Neural cell (in vitro differentiated cells): ENCODE measurements at regions not wholly inside any gene's neighbourhood (a gene's known extent, or its start where the extent isn't known, plus 50 kb on each side); places are given as distances from the start of the nearest gene placed in this dataset.

ENCODE experiments used
- H2AFZ ChIP-seq: fragments of 200-600, 300-800 bp; sonication (generic), shearing (Covaris generic); 2 replicates; pipeline ENCODE4 v1.6.0; 2014; ENCODE audit warnings: low read depth, mild to moderate bottlenecking, antibody characterized with exemption, low read length, moderate library complexity
- H3F3A ChIP-seq: fragments of 200-600 bp; shearing (Covaris generic); 2 replicates; pipeline ENCODE4 v1.6.1; 2016; ENCODE audit warnings: mild to moderate bottlenecking, moderate library complexity, mixed read lengths, antibody characterized with exemption, low read length; ENCODE audit not compliant: insufficient read depth, poor library complexity, severe bottlenecking
- H3K27ac ChIP-seq: fragments of 200-600, 300-800 bp; sonication (generic), shearing (Covaris generic); 2 replicates; pipeline ENCODE4 v1.5.1; 2014; ENCODE audit warnings: mild to moderate bottlenecking, low read length, moderate library complexity
- H3K27me3 ChIP-seq: fragments of 300-800, 200-600 bp; sonication (generic), shearing (Covaris generic); 2 replicates; pipeline ENCODE4 v1.6.0; 2014; ENCODE audit warnings: mild to moderate bottlenecking, low read depth, low read length, moderate library complexity; ENCODE audit not compliant: insufficient read depth
- H3K36me3 ChIP-seq: fragments of 300-800, 200-600 bp; sonication (generic), shearing (Covaris generic); 2 replicates; pipeline ENCODE4 v1.5.1; 2014; ENCODE audit warnings: mild to moderate bottlenecking, antibody characterized with exemption, low read length, moderate library complexity; ENCODE audit not compliant: insufficient read depth
- H3K4me2 ChIP-seq: fragments of 300-800, 200-600 bp; sonication (generic), shearing (Covaris generic); 2 replicates; pipeline ENCODE4 v1.6.0; 2014; ENCODE audit warnings: mild to moderate bottlenecking, low read length
- H3K4me3 ChIP-seq: fragments of 300-800, 200-600 bp; sonication (generic), shearing (Covaris generic); 2 replicates; pipeline ENCODE4 v1.5.1; 2014; ENCODE audit warnings: mild to moderate bottlenecking, low read length, moderate library complexity
- H3K79me2 ChIP-seq: fragments of 200-600 bp; shearing (Covaris generic); replicated peaks from 2 replicates; pipeline ENCODE4 v1.6.0; 2014; ENCODE audit warnings: mild to moderate bottlenecking, low read length, moderate library complexity; ENCODE audit not compliant: insufficient read depth
- H3K9ac ChIP-seq: fragments of 300-800, 200-600 bp; sonication (generic), shearing (Covaris generic); 2 replicates; pipeline ENCODE4 v1.6.1; 2016; ENCODE audit warnings: mild to moderate bottlenecking, low read length, mixed read lengths
- H3K9me2 ChIP-seq: fragments of 200-600 bp; shearing (Covaris generic); 2 replicates; pipeline ENCODE4 v1.6.1; 2016; ENCODE audit warnings: mild to moderate bottlenecking, low read length, mixed read lengths; ENCODE audit not compliant: insufficient read depth
- H3K9me3 ChIP-seq: fragments of 200-600, 300-800 bp; sonication (generic), shearing (Covaris generic); 2 replicates; pipeline ENCODE4 v1.6.1; 2016; ENCODE audit warnings: mild to moderate bottlenecking, mixed run types, low read length, moderate library complexity, mixed read lengths
- H4K20me1 ChIP-seq: fragments of 200-600 bp; shearing (Covaris generic); 2 replicates; pipeline ENCODE4 v1.6.1; 2016; ENCODE audit warnings: mild to moderate bottlenecking, mixed run types; ENCODE audit not compliant: insufficient read depth
- CTCF ChIP-seq: fragments of 450-650 bp; IDR thresholded peaks from 2 replicates; pipeline ENCODE4 v1.5.1; 2014; ENCODE audit warnings: antibody characterized with exemption, mild to moderate bottlenecking, moderate library complexity; ENCODE audit not compliant: poor library complexity, severe bottlenecking
- EP300 ChIP-seq: fragments of 450-650 bp; conservative IDR thresholded peaks from 2 replicates; pipeline ENCODE4 v1.6.1; 2014; ENCODE audit warnings: antibody characterized with exemption, mild to moderate bottlenecking, moderate library complexity; ENCODE audit not compliant: poor library complexity, severe bottlenecking
- EZH2 ChIP-seq: fragments of 200-600, 300-800 bp; shearing (Covaris generic), sonication (generic); IDR thresholded peaks from 2 replicates; pipeline ENCODE4 v1.6.1; 2014; ENCODE audit warnings: antibody characterized with exemption, low read length, borderline replicate concordance, mild to moderate bottlenecking; ENCODE audit not compliant: insufficient read depth, poor library complexity, severe bottlenecking
- MXI1 ChIP-seq: fragments of 450-650 bp; conservative IDR thresholded peaks from 2 replicates; pipeline ENCODE4 v1.6.1; 2014; ENCODE audit warnings: antibody characterized with exemption, mild to moderate bottlenecking; ENCODE audit not compliant: poor library complexity, severe bottlenecking
- POLR2AphosphoS5 ChIP-seq: IDR thresholded peaks from 2 replicates; pipeline ENCODE4 v1.6.1; 2012
- RAD21 ChIP-seq: fragments of 450-650 bp; conservative IDR thresholded peaks from 2 replicates; pipeline ENCODE4 v1.6.1; 2014; ENCODE audit warnings: antibody characterized with exemption, mild to moderate bottlenecking, moderate library complexity
- REST ChIP-seq: IDR thresholded peaks from 2 replicates; pipeline ENCODE4 v1.6.1; 2012; ENCODE audit warnings: borderline replicate concordance
- SMC3 ChIP-seq: fragments of 450-650 bp; conservative IDR thresholded peaks from 2 replicates; pipeline ENCODE4 v1.6.1; 2014; ENCODE audit warnings: antibody characterized with exemption, mild to moderate bottlenecking, moderate library complexity; ENCODE audit not compliant: poor library complexity
- TAF1 ChIP-seq: IDR thresholded peaks from 2 replicates; pipeline ENCODE4 v1.6.1; 2012; ENCODE audit warnings: low read depth

GRCh38 chr4:180225977-180226376, 2017.2 kb upstream of the TENM3 start:
- H3K4me3 ChIP-seq: no peak overlapping the region

GRCh38 chr4:180234730-180235129, 2008.5 kb upstream of the TENM3 start:
- H3F3A ChIP-seq: no peaks in the 10 kb centered on the region
- H3K27me3 ChIP-seq: no peaks in the 10 kb centered on the region
- H3K27ac ChIP-seq: no peak overlapping the region
- no peak for TF ChIP-seq POLR2AphosphoS5
- TF ChIP-seq TAF1: no peak
- no peak for TF ChIP-seq MXI1
- no peak overlapping the region for H3K4me3 ChIP-seq
- no peak overlapping the region for H3K9ac ChIP-seq
- no peaks in the 10 kb centered on the region for H3K79me2 ChIP-seq
- no peaks in the 10 kb centered on the region for H3K9me2 ChIP-seq
- H3K4me2 ChIP-seq: no peak overlapping the region
- no peaks in the 10 kb centered on the region for H4K20me1 ChIP-seq
- H2AFZ ChIP-seq: no peak overlapping the region
- H3K9me3 ChIP-seq: no peaks in the 10 kb centered on the region
- no peaks in the 10 kb centered on the region for H3K36me3 ChIP-seq

More at GRCh38 chr4:180225977-180226376, 2017.2 kb upstream of the TENM3 start:
- H3K36me3 ChIP-seq: no peaks in the 10 kb centered on the region
- H3K27ac ChIP-seq: no peak overlapping the region
- no peak overlapping the region for H2AFZ ChIP-seq
- no peak for TF ChIP-seq REST
- no peak for TF ChIP-seq TAF1
- no peak for TF ChIP-seq POLR2AphosphoS5
- TF ChIP-seq RAD21: no peak
- no peak for TF ChIP-seq EP300
- TF ChIP-seq CTCF: no peak
- no peak for TF ChIP-seq EZH2
- no peak for TF ChIP-seq SMC3
- TF ChIP-seq MXI1: no peak
- no peaks in the 10 kb centered on the region for H3K9me2 ChIP-seq
- no peak overlapping the region for H3K4me2 ChIP-seq
- no peaks in the 10 kb centered on the region for H3K9me3 ChIP-seq
- no peaks in the 10 kb centered on the region for H3F3A ChIP-seq
- no peak overlapping the region for H3K9ac ChIP-seq
- H3K27me3 ChIP-seq: no peaks in the 10 kb centered on the region
- no peaks in the 10 kb centered on the region for H3K79me2 ChIP-seq
- H4K20me1 ChIP-seq: no peaks in the 10 kb centered on the region

- Histone ChIP-seq H3K27ac (no peak overlapping the region), H3F3A (no peaks in the 10 kb centered on the region), H3K9ac (no peak overlapping the region), H3K9me2 (no peaks in the 10 kb centered on the region), H3K4me2 (no peak overlapping the region), H3K9me3 (no peaks in the 10 kb centered on the region), H3K79me2 (no peaks in the 10 kb centered on the region), H3K27me3 (no peaks in the 10 kb centered on the region), H4K20me1 (no peaks in the 10 kb centered on the region), H3K36me3 (no peaks in the 10 kb centered on the region), H3K4me3 (no peak overlapping the region), H2AFZ (no peak overlapping the region)
- TF ChIP-seq MXI1 (no peak), EZH2 (no peak), CTCF (no peak), POLR2AphosphoS5 (no peak)
Observed at GRCh38 chr4:180240670-180241069, 2002.5 kb upstream of the TENM3 start.
